Endothelial cell of umbilical vein (primary cell): ENCODE measurements at regions not wholly inside any gene's neighbourhood (a gene's known extent, or its start where the extent isn't known, plus 50 kb on each side); places are given as distances from the start of the nearest gene placed in this dataset.

Experiments used
- BruUV-seq: library from RNA; stranded (reverse); fragments of 400-500 nt; replicated peaks from 2 replicates; lab custom pipeline; 2021; lab: Mats Ljungman, UMichigan
- CTCF ChIA-PET: fragments of 300-600, 350-600 bp; sonication (Branson Sonifier 250); formaldehyde crosslinking; loops from one replicate; lab custom pipeline; 2021; ENCODE audit warnings: antibody characterized with exemption, inconsistent platforms; lab: Charles Lee
- POLR2A ChIA-PET: fragments of 300-600, 350-600 bp; sonication (Branson Sonifier 250); formaldehyde crosslinking; loops from one replicate; lab custom pipeline; 2021; ENCODE audit warnings: antibody characterized with exemption, inconsistent platforms; lab: Charles Lee
- DNase-seq: peaks from one replicate; pipeline ENCODE4 v3.0.0-alpha.2; 2011; ENCODE audit warnings: low read depth, low spot score
- FAIRE-seq: peaks from 2 replicates; lab custom pipeline; 2011; peaks lifted over from hg19 to GRCh38; lab: Jason Lieb, UNC
- H2AFZ ChIP-seq: 2 replicates; pipeline ENCODE4 v1.6.0; 2012; ENCODE audit warnings: low read depth, low read length, control low read depth, inconsistent platforms
- H3K27ac ChIP-seq: 2 replicates; pipeline ENCODE4 v1.5.1; 2011; ENCODE audit warnings: low read depth, mild to moderate bottlenecking, control low read depth, low read length, moderate library complexity; ENCODE audit not compliant: insufficient read depth
- H3K27me3 ChIP-seq, 2 experiments: 2 replicates each; pipeline versions ENCODE4 v1.6.0 to v1.6.1; 2011; ENCODE audit warnings: low read length in 2 of 2, mixed read lengths in 1 of 2; ENCODE audit not compliant: control insufficient read depth in 2 of 2, insufficient read depth in 2 of 2
- H3K36me3 ChIP-seq, 2 experiments: 2 replicates in 1 of 2; 3 replicates in 1 of 2; pipeline ENCODE4 v1.5.1; 2011; ENCODE audit warnings: low read length in 2 of 2, mild to moderate bottlenecking in 1 of 2, moderate library complexity in 1 of 2; ENCODE audit not compliant: control insufficient read depth in 2 of 2, insufficient read depth in 2 of 2; ENCODE audit errors: extremely low read depth in 1 of 2
- H3K4me1 ChIP-seq: 3 replicates; pipeline ENCODE4 v1.5.1; 2011; ENCODE audit warnings: mild to moderate bottlenecking, low read length; ENCODE audit not compliant: control insufficient read depth, insufficient read depth; ENCODE audit errors: extremely low read depth
- H3K4me2 ChIP-seq: 2 replicates; pipeline ENCODE4 v1.6.1; 2011; ENCODE audit warnings: low read length, control low read depth, mixed read lengths; ENCODE audit not compliant: insufficient read depth
- H3K4me3 ChIP-seq, 3 experiments: fragments of 200-600 bp in 1 of 3; sonication (generic), shearing (Covaris generic) in 1 of 3; replicated peaks in 1 of 3; 2 replicates each; pipeline ENCODE4 v1.5.1; 2011 to 2016; ENCODE audit warnings: control low read depth in 3 of 3, low read length in 3 of 3, mild to moderate bottlenecking in 2 of 3, inconsistent platforms in 1 of 3, low read depth in 1 of 3, moderate library complexity in 1 of 3; ENCODE audit not compliant: insufficient read depth in 1 of 3
- H3K79me2 ChIP-seq: 2 replicates; pipeline ENCODE4 v1.6.0; 2012; ENCODE audit warnings: low read length, inconsistent platforms; ENCODE audit not compliant: control insufficient read depth, insufficient read depth
- H3K9ac ChIP-seq: replicated peaks from 2 replicates; pipeline ENCODE3; 2011; ENCODE audit warnings: low read length, control low read depth; ENCODE audit not compliant: insufficient read depth; ENCODE audit errors: extremely low read depth
- H3K9me1 ChIP-seq: replicated peaks from 3 replicates; pipeline ENCODE4 v1.6.0; 2011; ENCODE audit warnings: mild to moderate bottlenecking, low read length; ENCODE audit not compliant: control insufficient read depth, insufficient read depth; ENCODE audit errors: extremely low read depth
- H3K9me3 ChIP-seq: replicated peaks from 2 replicates; pipeline ENCODE4 v1.5.1; 2012; ENCODE audit warnings: low read length, inconsistent platforms; ENCODE audit not compliant: control insufficient read depth, insufficient read depth
- H4K20me1 ChIP-seq: replicated peaks from 2 replicates; pipeline ENCODE3; 2011; ENCODE audit warnings: mild to moderate bottlenecking, low read length; ENCODE audit not compliant: control insufficient read depth, insufficient read depth; ENCODE audit errors: extremely low read depth
- CTCF ChIP-seq, 2 donors: IDR thresholded peaks; 1 replicate in 1 of 2; 2 replicates in 1 of 2; pipeline ENCODE4 v1.5.1; 2011; ENCODE audit warnings: low read length in 2 of 2, mild to moderate bottlenecking in 2 of 2, moderate library complexity in 2 of 2, control low read depth in 1 of 2, inconsistent platforms in 1 of 2, low read depth in 1 of 2; ENCODE audit not compliant: insufficient read depth in 1 of 2; ENCODE audit errors: extremely low read depth in 1 of 2
- EZH2 ChIP-seq: IDR thresholded peaks from 2 replicates; pipeline ENCODE4 v1.6.1; 2012; ENCODE audit warnings: borderline replicate concordance, low read depth, mild to moderate bottlenecking, moderate library complexity, low read length, inconsistent platforms; ENCODE audit not compliant: severe bottlenecking
- FOS ChIP-seq: IDR thresholded peaks from 2 replicates; pipeline ENCODE4 v1.6.1; 2011; ENCODE audit warnings: mild to moderate bottlenecking, low read length, moderate library complexity, borderline replicate concordance; ENCODE audit not compliant: insufficient read depth
- GATA2 ChIP-seq: IDR thresholded peaks from 2 replicates; pipeline ENCODE4 v1.7.0; 2011; ENCODE audit warnings: low read depth, mild to moderate bottlenecking, moderate library complexity, mixed read lengths, low read length; ENCODE audit not compliant: insufficient read length, insufficient read depth
- JUN ChIP-seq: IDR thresholded peaks from 2 replicates; pipeline ENCODE4 v1.6.1; 2011; ENCODE audit warnings: borderline replicate concordance, low read depth; ENCODE audit not compliant: insufficient read length, insufficient read depth
- MAX ChIP-seq: IDR thresholded peaks from 2 replicates; pipeline ENCODE4 v1.6.1; 2011; ENCODE audit not compliant: insufficient read depth, insufficient read length
- MYC ChIP-seq: IDR thresholded peaks from one replicate; pipeline ENCODE4 v1.6.1; 2011; ENCODE audit warnings: mild to moderate bottlenecking, low read depth, low read length
- POLR2A ChIP-seq: IDR thresholded peaks from 2 replicates; pipeline ENCODE4 v1.6.1; 2012; ENCODE audit warnings: low read depth, mild to moderate bottlenecking, control low read depth, low read length
- POLR2AphosphoS5 ChIP-seq: IDR thresholded peaks from 2 replicates; pipeline ENCODE4 v1.6.1; 2012; ENCODE audit warnings: low read depth, mild to moderate bottlenecking, control low read depth, low read length, moderate library complexity; ENCODE audit not compliant: insufficient read depth
- dilution Hi-C: fragments of 300-500 bp; cut with MboI; formaldehyde crosslinking; loops from one replicate; pipeline ENCODE4 v1.15.0; 2019; ENCODE audit warnings: low sequenced_read_pairs; ENCODE audit not compliant: extremely low pct_ligation_motif_present
- intact Hi-C: fragments of 100-400 bp; cut with micrococcal nuclease; formaldehyde crosslinking; loops from one replicate; pipeline ENCODE4 v1.10.0; 2022

DNA sequence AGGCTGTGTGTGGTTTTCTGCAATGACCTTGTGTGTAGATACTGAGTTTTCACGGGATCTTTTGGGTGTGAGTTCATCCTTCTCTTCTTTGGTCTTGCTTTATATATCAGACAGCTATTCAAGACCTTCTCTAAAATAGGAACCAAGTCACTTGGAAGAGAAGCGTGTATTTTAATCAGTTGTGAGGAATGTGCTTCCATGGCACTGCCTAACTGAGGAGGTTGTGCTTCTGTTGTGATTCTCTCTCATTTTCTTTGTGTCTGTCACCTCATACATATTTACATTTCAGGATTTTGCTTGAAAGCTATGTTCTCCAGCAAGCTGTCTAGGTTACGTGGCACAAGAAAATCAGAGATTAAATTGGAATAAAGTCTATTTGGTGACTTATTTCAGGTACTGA, 428.7 kb downstream of the QKI start:
- no peak overlapping the region for H3K4me3 ChIP-seq
- no peak for FAIRE-seq

More for the DNA sequence above, 428.7 kb downstream of the QKI start:
- Histone ChIP-seq H3K4me1 (no peaks in the 10 kb centered on the region), H3K9me3 (peaks cover 2% of the 10 kb centered on the region), H3K4me2 (no peak overlapping the region), H3K36me3 (no peaks in the 10 kb centered on the region), H3K27me3 (no peaks in the 10 kb centered on the region), H3K27ac (no peak overlapping the region), H3K9me1 (no peaks in the 10 kb centered on the region), H4K20me1 (no peaks in the 10 kb centered on the region), H3K79me2 (no peaks in the 10 kb centered on the region), H3K9ac (no peak overlapping the region), H2AFZ (no peak overlapping the region)
- CTCF ChIA-PET = interaction anchor here (0.8 kb wide), 1 partner anchor 9 kb away, joined by 3 read pairs; no protein-coding TSS in a partner anchor
- intact Hi-C loops (no loop called here), dilution Hi-C loops (no loop called here)
- BruUV-seq = no TSS peak
- POLR2A ChIA-PET = no interaction called here
- TF ChIP-seq MYC = no peak
- no peak for TF ChIP-seq CTCF (IDR thresholded peaks at IDR 0.05; ENCODE audit: extremely low read depth in 1 of 2, insufficient read depth in 1 of 2, low read depth in 1 of 2, low read length in 2 of 2)
- TF ChIP-seq GATA2 = no peak
- no peak for TF ChIP-seq MAX
- TF ChIP-seq FOS = no peak
- no peak for TF ChIP-seq POLR2AphosphoS5
- no peak for TF ChIP-seq EZH2
- no peak for TF ChIP-seq JUN
- TF ChIP-seq POLR2A = no peak
- no peak for DNase-seq
